Ishikawa (cell line): ENCODE measurements at regions not wholly inside any gene's neighbourhood (a gene's known extent, or its start where the extent isn't known, plus 50 kb on each side); places are given as distances from the start of the nearest gene placed in this dataset.

Experiments used
- CEBPB ChIP-seq: IDR thresholded peaks from 2 replicates; pipeline ENCODE4 v1.6.1; 2012
- TAF1 ChIP-seq: IDR thresholded peaks from 2 replicates; pipeline ENCODE4 v1.6.1; 2012; ENCODE audit warnings: low read depth, mild to moderate bottlenecking
- ZBTB7A ChIP-seq: IDR thresholded peaks from 2 replicates; pipeline ENCODE4 v1.6.1; 2012; ENCODE audit warnings: low read depth

DNA sequence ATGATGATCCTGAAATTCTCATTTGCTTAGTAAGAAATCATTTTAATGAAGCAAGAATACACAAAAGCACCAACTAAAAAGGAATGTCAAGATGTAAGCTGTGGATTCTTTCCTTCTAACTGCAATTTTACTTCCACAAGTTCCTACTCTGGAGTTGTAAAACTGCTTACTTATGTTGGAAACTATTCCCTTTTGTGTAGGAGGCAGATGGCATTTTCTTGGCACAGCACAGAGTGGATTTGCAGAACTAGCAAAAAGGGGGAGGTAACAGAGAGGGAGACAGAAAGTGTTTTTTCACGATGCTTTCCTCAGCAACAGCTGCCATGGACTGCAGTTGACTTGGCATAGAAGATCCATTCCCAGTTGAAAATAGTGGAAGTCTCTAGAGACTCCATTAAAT, 1112.0 kb upstream of the RAG2 start:
- no peak for TF ChIP-seq TAF1
- no peak for TF ChIP-seq ZBTB7A
- no peak for TF ChIP-seq CEBPB
